ENCODE measurements at regions not wholly inside any gene's neighbourhood (a gene's known extent, or its start where the extent isn't known, plus 50 kb on each side); places are given as distances from the start of the nearest gene placed in this dataset.

DNA sequence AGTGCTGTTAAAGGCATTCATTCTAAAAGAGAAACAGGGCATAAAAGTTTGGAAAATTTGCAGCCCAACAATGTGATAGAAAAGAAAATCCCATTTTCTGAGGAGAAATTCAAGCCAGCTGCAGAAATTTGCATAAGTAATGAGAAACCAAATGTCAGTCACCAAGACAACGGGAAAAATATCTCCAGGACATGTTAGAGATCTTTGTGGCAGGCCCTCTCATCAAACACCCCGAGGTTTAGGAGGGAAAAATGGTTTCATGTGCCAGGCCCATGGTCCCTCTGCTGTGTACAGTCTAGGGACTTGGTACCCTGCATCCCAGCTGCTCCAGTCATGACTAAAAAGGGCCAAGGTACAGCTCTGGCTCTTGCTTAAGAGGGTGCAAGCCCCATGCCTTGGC is 251.0 kb upstream of the FAR2 start:
- H3K4me3 ChIP-seq (ENCODE audit: low read depth, low read length): no peak overlapping the region
- TF ChIP-seq, protein P1, sequence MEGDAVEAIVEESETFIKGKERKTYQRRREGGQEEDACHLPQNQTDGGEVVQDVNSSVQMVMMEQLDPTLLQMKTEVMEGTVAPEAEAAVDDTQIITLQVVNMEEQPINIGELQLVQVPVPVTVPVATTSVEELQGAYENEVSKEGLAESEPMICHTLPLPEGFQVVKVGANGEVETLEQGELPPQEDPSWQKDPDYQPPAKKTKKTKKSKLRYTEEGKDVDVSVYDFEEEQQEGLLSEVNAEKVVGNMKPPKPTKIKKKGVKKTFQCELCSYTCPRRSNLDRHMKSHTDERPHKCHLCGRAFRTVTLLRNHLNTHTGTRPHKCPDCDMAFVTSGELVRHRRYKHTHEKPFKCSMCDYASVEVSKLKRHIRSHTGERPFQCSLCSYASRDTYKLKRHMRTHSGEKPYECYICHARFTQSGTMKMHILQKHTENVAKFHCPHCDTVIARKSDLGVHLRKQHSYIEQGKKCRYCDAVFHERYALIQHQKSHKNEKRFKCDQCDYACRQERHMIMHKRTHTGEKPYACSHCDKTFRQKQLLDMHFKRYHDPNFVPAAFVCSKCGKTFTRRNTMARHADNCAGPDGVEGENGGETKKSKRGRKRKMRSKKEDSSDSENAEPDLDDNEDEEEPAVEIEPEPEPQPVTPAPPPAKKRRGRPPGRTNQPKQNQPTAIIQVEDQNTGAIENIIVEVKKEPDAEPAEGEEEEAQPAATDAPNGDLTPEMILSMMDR (IDR thresholded peaks at IDR 0.05; ENCODE audit: insufficient read depth, low read length): no peak
- DNase-seq (ENCODE audit: low read depth): no peak

GRCh38 chr12:28899951-28900350 is 249.1 kb upstream of the FAR2 start:
- no peak overlapping the region for H3K4me3 ChIP-seq (ENCODE audit: low read depth, low read length)
- DNase-seq (ENCODE audit: low read depth): peak; percentile 84
- TF ChIP-seq, protein P1 (IDR thresholded peaks at IDR 0.05; ENCODE audit: insufficient read depth, low read length): no peak

DNA sequence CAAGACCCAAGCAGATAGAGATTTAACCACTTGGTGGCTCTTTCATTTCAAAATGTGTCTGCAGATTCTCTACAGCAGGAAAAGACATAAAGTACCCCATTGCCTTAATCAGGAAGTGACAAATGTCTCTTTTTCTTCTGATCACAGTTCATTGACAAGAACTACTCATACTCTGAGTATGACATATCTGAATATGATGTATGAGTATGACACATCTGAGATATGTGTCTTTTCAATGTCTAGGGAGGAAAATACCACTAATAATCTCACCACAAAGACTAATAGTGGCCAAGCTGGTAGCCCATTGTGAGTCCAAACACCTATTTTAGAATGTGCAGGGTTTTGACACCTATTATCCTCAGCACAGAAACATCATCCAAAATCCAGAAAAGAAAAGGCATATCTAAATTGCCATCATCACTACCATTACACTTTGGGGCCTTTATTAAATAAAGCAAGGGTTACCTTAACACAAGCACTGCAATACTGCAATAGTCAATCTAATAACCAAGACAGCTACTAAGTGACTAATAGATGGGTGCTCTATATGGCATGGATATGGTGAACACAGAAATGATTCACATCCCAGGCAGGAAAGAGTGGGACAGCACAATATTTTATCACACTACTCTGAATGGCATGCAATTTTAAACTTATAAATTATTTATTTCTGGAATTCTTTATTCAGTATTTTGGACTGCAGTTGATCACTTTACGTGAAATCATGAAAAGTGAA is 243.7 kb upstream of the FAR2 start:
- DNase-seq (ENCODE audit: low read depth): no peak
- TF ChIP-seq, protein P1 (IDR thresholded peaks at IDR 0.05; ENCODE audit: insufficient read depth, low read length): no peak
- H3K4me3 ChIP-seq (ENCODE audit: low read depth, low read length): no peak overlapping the region

- no peak for DNase-seq (ENCODE audit: low read depth)
- H3K4me3 ChIP-seq (ENCODE audit: low read depth, low read length): no peak overlapping the region
- TF ChIP-seq, protein P1 (IDR thresholded peaks at IDR 0.05; ENCODE audit: insufficient read depth, low read length): no peak
Observed at GRCh38 chr12:28908646-28909045, 240.4 kb upstream of the FAR2 start.

DNA sequence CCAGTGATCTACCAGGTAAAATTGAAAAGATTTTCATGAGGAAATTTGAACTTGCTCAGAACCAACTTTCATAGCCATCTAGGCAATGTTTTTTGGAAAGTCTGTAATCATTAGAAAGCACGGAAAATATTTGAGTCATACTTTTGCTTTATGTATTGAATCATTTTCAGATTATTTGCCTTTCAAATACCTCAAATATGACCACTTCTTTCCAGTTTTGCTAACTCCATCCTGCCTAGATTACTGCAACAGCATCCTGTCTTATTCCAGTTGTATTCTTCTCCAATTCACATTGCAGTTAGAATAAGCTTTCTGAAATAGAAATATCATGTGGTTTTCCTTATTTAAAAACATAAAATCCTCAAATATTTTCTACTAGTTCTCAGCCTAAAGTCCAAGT is 239.8 kb upstream of the FAR2 start:
- DNase-seq (ENCODE audit: low read depth): peak; percentile 45
- TF ChIP-seq, protein P1 (IDR thresholded peaks at IDR 0.05; ENCODE audit: insufficient read depth, low read length): no peak
- no peak overlapping the region for H3K4me3 ChIP-seq (ENCODE audit: low read depth, low read length)

GRCh38 chr12:28925719-28926376 is 223.2 kb upstream of the FAR2 start:
- TF ChIP-seq, protein P1 (IDR thresholded peaks at IDR 0.05; ENCODE audit: insufficient read depth, low read length): no peak
- H3K4me3 ChIP-seq (ENCODE audit: low read depth, low read length): no peak overlapping the region
- DNase-seq (ENCODE audit: low read depth): peak; percentile 73
